SW 1271 (cell line): ENCODE measurements at regions not wholly inside any gene's neighbourhood (a gene's known extent, or its start where the extent isn't known, plus 50 kb on each side); places are given as distances from the start of the nearest gene placed in this dataset.

ENCODE experiments used
- DNase-seq, 2 experiments: peaks; one replicate each; lab custom pipeline; 2025; lab: John Stamatoyannopoulos, UW

GRCh38 chr5:98564836-98565235, 208.6 kb upstream of the RGMB start:
- DNase-seq = no peak

GRCh38 chr5:98568336-98568735, 205.1 kb upstream of the RGMB start:
- DNase-seq = no peak

GRCh38 chr5:98569288-98569687, 204.2 kb upstream of the RGMB start:
- DNase-seq = no peak

GRCh38 chr5:98570010-98570409, 203.5 kb upstream of the RGMB start:
- no peak for DNase-seq

- DNase-seq = no peak
These were observed 202.7 kb upstream of the RGMB start for GRCh38 chr5:98570661-98571191.

GRCh38 chr5:98573834-98574320, 199.6 kb upstream of the RGMB start:
- DNase-seq = no peak

- no peak for DNase-seq
These were observed 197.2 kb upstream of the RGMB start for GRCh38 chr5:98576275-98576674.

GRCh38 chr5:98578438-98578837, 195.0 kb upstream of the RGMB start:
- DNase-seq = no peak

- DNase-seq = no peak
These were observed 192.1 kb upstream of the RGMB start for GRCh38 chr5:98581112-98581997.

GRCh38 chr5:98583586-98583985, 189.9 kb upstream of the RGMB start:
- DNase-seq = no peak

GRCh38 chr5:98585661-98586310, 187.7 kb upstream of the RGMB start:
- DNase-seq = no peak

GRCh38 chr5:98586581-98586980, 186.9 kb upstream of the RGMB start:
- no peak for DNase-seq

GRCh38 chr5:98587166-98587565, 186.3 kb upstream of the RGMB start:
- no peak for DNase-seq

- DNase-seq = no peak
These were observed 185.2 kb upstream of the RGMB start for GRCh38 chr5:98588215-98588614.

- no peak for DNase-seq
These were observed 180.0 kb upstream of the RGMB start for GRCh38 chr5:98593418-98593817.

GRCh38 chr5:98594098-98594497, 179.4 kb upstream of the RGMB start:
- DNase-seq = no peak

- no peak for DNase-seq
These were observed 174.4 kb upstream of the RGMB start for GRCh38 chr5:98599016-98599415.

GRCh38 chr5:98602534-98603112, 170.8 kb upstream of the RGMB start:
- DNase-seq = no peak

GRCh38 chr5:98603456-98603855, 170.0 kb upstream of the RGMB start:
- no peak for DNase-seq

- DNase-seq = no peak
These were observed 169.2 kb upstream of the RGMB start for GRCh38 chr5:98604301-98604700.

GRCh38 chr5:98604721-98605425, 168.6 kb upstream of the RGMB start:
- DNase-seq = no peak

- DNase-seq = no peak
These were observed 168.0 kb upstream of the RGMB start for GRCh38 chr5:98605426-98605825.
